GM12875 (cell line): ENCODE measurements at regions not wholly inside any gene's neighbourhood (a gene's known extent, or its start where the extent isn't known, plus 50 kb on each side); places are given as distances from the start of the nearest gene placed in this dataset.

Source experiments
- H3K4me3 ChIP-seq: one replicate; pipeline ENCODE4 v1.5.1; 2011; ENCODE audit warnings: low read depth, low read length, control low read depth
- TF ChIP-seq, protein P1 (sequence below): IDR thresholded peaks from 2 replicates; pipeline ENCODE4 v1.5.1; 2011; ENCODE audit warnings: low read depth, mild to moderate bottlenecking, control low read depth, inconsistent platforms, low read length, moderate library complexity, borderline replicate concordance; ENCODE audit not compliant: insufficient read depth

DNA sequence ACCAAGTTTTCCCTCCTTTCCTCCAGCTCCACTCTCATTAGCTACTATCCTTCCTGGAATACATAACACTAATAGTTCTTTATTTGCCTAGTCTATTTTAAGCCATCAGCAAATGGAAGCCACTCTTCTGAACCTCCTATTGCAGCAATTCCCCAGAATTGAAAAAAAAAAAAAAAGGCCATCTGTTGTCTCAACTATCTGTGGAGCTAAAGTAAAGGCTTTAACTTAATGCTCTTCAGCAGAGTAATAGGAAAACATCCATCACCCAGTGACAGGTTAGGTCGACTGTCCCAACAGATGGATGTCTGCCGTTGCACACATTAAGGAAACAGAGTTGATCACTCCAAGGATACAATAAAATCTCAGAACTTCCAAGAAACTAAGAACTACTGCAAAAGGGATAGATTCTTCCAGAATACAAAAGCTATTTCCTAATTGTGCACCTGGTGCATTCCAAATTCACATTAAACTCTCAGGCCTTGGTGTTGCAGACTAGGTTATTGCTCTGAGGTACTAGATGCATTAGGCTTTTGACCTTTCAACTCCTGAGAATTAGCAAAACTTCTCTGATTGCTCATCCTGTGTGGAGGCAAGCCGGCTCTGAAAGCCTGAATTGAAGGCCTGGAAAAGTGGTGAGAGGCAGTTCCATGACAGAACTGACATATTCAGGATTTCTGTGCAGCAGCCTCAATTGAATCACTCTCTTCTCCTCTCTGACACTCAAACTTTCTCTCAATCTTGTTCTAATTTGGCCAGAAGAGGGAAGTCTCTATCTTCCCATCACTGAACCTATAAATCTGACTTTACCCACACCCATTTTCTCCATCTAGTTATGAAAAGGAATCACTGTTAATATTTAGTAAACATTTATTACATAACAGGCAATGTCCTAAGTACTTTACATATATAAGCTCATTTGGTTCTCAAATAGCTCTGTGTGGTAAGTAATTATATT lies 238.4 kb upstream of the HMGA2 start:
- TF ChIP-seq, protein P1, sequence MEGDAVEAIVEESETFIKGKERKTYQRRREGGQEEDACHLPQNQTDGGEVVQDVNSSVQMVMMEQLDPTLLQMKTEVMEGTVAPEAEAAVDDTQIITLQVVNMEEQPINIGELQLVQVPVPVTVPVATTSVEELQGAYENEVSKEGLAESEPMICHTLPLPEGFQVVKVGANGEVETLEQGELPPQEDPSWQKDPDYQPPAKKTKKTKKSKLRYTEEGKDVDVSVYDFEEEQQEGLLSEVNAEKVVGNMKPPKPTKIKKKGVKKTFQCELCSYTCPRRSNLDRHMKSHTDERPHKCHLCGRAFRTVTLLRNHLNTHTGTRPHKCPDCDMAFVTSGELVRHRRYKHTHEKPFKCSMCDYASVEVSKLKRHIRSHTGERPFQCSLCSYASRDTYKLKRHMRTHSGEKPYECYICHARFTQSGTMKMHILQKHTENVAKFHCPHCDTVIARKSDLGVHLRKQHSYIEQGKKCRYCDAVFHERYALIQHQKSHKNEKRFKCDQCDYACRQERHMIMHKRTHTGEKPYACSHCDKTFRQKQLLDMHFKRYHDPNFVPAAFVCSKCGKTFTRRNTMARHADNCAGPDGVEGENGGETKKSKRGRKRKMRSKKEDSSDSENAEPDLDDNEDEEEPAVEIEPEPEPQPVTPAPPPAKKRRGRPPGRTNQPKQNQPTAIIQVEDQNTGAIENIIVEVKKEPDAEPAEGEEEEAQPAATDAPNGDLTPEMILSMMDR, result no peak
- no peak overlapping the region for H3K4me3 ChIP-seq

DNA sequence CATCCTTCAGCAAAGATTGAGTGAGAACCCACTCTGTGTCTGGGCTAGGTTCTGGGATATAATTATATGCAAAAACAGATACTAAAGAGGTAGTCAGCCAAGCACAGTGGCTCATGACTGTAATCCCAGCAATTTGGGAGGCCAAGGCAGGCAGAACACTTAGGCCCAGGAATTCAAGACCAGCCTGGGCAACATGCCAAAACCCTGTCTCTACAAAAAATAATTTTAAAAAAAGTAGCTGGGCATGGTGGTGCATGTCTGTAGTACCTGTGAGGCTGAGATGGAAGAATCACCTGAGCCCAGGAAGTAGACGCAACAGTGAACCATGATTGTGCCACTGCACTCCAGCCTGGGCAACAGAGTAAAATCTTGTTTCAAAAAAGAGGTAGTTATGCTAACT lies 237.5 kb upstream of the HMGA2 start:
- no peak overlapping the region for H3K4me3 ChIP-seq
- TF ChIP-seq, protein P1, result no peak

DNA sequence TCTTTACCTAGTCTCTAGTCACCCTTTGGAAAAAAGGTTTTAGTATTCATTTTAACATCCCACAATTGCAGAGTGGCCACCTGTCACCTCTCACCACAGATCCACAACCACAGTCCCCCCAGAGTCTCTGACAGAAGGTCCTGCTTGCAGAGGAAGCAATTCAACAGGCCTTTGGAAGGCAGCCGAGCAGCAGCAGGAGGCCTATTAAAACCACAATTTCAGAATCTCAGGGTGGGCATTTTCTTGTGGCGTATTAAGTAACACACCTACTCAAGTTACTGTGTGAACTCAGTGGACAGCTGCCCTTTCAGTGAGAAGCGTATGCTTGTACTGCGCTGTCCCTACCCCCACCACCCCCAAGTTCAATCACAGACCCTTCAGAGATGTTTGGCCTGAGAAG lies 234.0 kb upstream of the HMGA2 start:
- TF ChIP-seq, protein P1, result no peak
- H3K4me3 ChIP-seq, result no peak overlapping the region

DNA sequence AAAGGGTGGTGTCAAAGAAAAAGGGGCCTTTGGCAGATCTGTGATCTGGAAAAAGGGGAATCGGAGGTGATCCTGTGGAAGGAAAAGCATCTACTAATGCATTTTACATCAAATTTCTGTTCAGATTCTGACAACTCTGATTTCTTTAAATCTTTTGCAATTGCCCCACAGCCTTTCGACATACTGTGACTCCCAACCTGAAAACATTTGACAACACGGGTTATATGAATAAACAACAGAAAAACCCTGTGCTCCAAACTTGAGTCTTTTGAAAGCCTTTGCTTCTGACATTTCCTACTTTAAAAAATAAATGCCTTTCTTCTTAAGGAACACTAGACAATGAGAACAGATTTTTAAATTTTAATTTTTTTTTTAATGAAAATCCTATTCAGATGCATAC lies 231.9 kb upstream of the HMGA2 start:
- TF ChIP-seq, protein P1, result no peak
- H3K4me3 ChIP-seq, result no peak overlapping the region

DNA sequence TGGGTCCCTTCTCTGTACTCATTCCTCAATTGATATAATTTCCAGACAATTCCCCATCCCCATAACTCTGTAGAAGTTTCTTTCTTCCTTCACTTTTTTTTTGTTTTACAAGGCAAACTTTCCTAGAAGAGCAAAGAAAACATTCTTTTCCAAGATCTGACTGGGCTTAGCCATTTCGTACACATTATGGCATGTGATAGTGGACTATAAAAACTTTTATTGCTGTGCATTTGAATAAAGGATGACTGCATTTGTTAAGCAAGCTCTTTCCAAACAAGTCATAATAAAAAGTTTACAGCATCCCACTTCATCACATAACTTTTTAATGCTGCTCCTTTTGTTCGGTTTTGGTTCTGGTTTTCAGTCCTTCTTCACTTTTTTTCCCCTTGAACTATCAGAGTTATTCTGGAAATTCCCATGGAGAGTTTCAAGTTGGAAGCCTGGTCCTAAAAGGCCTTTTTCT lies 231.0 kb upstream of the HMGA2 start:
- no peak overlapping the region for H3K4me3 ChIP-seq
- TF ChIP-seq, protein P1, result no peak

DNA sequence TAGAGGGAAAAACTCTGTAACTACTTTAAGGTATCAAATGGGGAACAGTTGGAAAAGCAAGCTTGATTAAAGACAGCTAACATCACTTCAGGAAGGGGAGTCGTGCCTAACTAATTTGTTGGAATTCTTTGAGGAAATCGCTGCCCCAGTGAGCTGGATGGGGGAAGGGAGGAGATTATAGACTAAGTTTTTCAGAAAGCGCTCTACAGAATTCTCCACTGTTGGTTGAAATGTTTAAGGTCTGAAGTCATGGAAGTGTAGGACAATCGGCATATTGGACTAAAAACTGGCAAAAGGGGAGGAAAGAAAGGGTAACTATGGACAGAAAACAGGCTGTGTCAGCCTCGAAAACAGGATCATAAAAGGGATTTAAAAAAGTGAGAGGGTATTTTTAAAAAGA lies 229.9 kb upstream of the HMGA2 start:
- no peak overlapping the region for H3K4me3 ChIP-seq
- TF ChIP-seq, protein P1, result no peak

DNA sequence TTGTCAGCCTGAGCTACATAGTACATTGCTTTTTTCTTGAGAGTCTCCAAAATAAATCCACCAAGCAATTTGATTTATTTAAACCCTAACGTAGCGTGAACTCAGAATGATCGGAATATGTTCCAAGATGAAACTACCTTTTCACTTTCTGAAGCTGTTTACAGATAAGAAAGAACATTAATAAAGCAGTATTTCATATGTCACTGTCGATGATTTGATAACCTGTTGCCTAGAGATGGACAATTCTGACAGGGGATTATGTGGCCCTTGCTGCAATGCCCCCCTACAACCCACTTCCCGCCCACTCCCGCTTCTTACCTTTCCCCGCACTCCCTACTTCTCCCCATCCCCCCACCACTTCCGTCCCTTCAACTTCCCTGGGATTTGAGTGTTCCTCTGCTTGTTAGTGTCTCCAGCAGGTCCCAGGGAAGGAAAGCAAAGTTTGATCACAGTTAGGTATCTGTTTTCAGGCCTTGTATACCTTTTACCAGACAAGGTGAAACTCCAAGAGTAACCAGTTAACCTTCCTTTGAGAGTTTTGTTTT lies 229.2 kb upstream of the HMGA2 start:
- TF ChIP-seq, protein P1, result no peak
- no peak overlapping the region for H3K4me3 ChIP-seq
